Kidney (tissue), 13 donors: ENCODE measurements at regions not wholly inside any gene's neighbourhood (a gene's known extent, or its start where the extent isn't known, plus 50 kb on each side); places are given as distances from the start of the nearest gene placed in this dataset.
"Not testable (repeated sequence)": the region's sequence is repeated elsewhere in the genome, so short reads cannot be mapped to it uniquely, and the experiment has no call there.

Experiments used
- DNase-seq, 5 donors: peaks; one replicate each; pipeline ENCODE4 v3.0.0-alpha.2; 2013 to 2020
- FAIRE-seq: peaks from 2 replicates; lab custom pipeline; 2012; peaks lifted over from hg19 to GRCh38; lab: Jason Lieb, UNC
- H3K27ac ChIP-seq, 2 donors: one replicate each; pipeline ENCODE4 v1.7.0; 2013; ENCODE audit warnings: low read depth in 2 of 2, low read length in 2 of 2, inconsistent platforms in 1 of 2
- H3K27me3 ChIP-seq: one replicate; pipeline ENCODE4 v1.7.1; 2013; ENCODE audit warnings: low read length, inconsistent platforms; ENCODE audit not compliant: control insufficient read depth, insufficient read depth
- H3K36me3 ChIP-seq, 3 donors: one replicate each; pipeline versions ENCODE4 v1.7.0 to v1.7.1; 2013; ENCODE audit warnings: low read length in 3 of 3, control low read depth in 1 of 3, inconsistent platforms in 1 of 3; ENCODE audit not compliant: insufficient read depth in 3 of 3, control insufficient read depth in 2 of 3
- H3K4me1 ChIP-seq, 3 donors: one replicate each; pipeline versions ENCODE4 v1.7.0 to v1.7.1; 2013; ENCODE audit warnings: low read length in 3 of 3, inconsistent platforms in 1 of 3, low read depth in 1 of 3; ENCODE audit not compliant: control insufficient read depth in 2 of 3, insufficient read depth in 2 of 3
- H3K4me3 ChIP-seq, 3 donors: one replicate each; pipeline versions ENCODE4 v1.7.0 to v1.8.1; 2013; ENCODE audit warnings: low read length in 3 of 3, control low read depth in 1 of 3, inconsistent platforms in 1 of 3
- H3K9ac ChIP-seq, 3 donors: one replicate each; pipeline versions ENCODE4 v1.7.0 to v1.7.1; 2013; ENCODE audit warnings: low read length in 3 of 3, control low read depth in 1 of 3, inconsistent platforms in 1 of 3
- H3K9me3 ChIP-seq, 3 donors: one replicate each; pipeline versions ENCODE4 v1.7.0 to v1.7.1; 2013; ENCODE audit warnings: low read length in 3 of 3, control low read depth in 1 of 3, inconsistent platforms in 1 of 3; ENCODE audit not compliant: control insufficient read depth in 2 of 3, insufficient read depth in 1 of 3
- intact Hi-C: fragments of 100-400 bp; cut with DNase I; formaldehyde crosslinking; loops from one replicate; pipeline ENCODE4 v1.11.1; 2022
- TF ChIP-seq, protein P1 (sequence below): IDR thresholded peaks from 3 replicates; pipeline ENCODE4 v1.5.1; 2012; ENCODE audit warnings: mild to moderate bottlenecking, moderate library complexity, borderline replicate concordance; ENCODE audit not compliant: insufficient read depth; ENCODE audit errors: extremely low read depth
- donor health status: control.
- donor health status: control.
- donor health status: control.
- donor health status: control.
- donor health status: control.
- donor health status: DM: yes; HTN: yes; CAD: no.
- donor health status: Normal renal cell carcinoma (clear cell type).

DNA sequence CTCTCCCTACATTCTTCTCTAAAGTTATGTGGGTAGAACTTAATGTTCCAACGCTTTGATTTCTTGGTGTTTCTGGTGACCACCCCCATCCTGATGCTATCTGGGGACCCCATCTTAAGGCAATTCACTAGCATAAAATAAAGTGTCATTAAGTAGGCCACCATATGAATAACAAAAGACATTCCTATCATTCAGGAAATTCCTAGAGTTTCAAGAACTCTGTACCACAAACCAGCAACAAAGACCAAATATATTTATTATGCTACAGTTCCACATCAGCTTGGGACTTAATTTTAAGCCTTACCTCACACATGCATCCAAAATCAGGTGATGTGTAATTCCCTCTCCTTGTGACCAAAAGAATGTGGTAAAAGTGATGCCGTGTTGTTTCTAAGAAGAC, 254.6 kb upstream of the LRRC4C start:
- Histone ChIP-seq H3K9ac (no peak overlapping the region), H3K4me1 (no peaks in the 10 kb centered on the region), H3K27me3 (no peaks in the 10 kb centered on the region), H3K27ac (no peak overlapping the region), H3K36me3 (no peaks in the 10 kb centered on the region), H3K4me3 (no peak overlapping the region), H3K9me3 (no peaks in the 10 kb centered on the region)
- intact Hi-C loops = no loop called here
- FAIRE-seq (no peak), DNase-seq (peak in 1 of 5 donors; percentile 1)
- TF ChIP-seq, protein P1, sequence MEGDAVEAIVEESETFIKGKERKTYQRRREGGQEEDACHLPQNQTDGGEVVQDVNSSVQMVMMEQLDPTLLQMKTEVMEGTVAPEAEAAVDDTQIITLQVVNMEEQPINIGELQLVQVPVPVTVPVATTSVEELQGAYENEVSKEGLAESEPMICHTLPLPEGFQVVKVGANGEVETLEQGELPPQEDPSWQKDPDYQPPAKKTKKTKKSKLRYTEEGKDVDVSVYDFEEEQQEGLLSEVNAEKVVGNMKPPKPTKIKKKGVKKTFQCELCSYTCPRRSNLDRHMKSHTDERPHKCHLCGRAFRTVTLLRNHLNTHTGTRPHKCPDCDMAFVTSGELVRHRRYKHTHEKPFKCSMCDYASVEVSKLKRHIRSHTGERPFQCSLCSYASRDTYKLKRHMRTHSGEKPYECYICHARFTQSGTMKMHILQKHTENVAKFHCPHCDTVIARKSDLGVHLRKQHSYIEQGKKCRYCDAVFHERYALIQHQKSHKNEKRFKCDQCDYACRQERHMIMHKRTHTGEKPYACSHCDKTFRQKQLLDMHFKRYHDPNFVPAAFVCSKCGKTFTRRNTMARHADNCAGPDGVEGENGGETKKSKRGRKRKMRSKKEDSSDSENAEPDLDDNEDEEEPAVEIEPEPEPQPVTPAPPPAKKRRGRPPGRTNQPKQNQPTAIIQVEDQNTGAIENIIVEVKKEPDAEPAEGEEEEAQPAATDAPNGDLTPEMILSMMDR = no peak

DNA sequence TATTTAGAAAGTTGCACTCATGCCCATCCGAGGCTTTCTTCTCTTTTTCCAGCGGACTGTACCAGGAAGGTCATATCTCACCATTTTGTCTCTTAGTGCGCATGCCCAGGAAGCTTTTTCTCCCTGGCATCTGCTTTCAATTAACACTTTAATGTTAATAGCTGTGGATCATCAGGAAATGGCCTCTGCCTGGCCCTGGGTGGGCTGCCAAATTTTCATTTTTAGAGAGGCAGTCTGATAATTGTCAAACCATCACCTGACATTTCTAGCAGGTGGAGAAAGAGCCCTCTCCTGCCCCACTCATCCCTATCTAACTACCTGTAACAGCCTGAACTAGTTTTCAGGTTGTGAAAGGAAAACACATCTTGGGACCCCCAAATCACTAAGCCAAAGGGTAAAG, 257.4 kb upstream of the LRRC4C start:
- Histone ChIP-seq H3K4me1 (no peaks in the 10 kb centered on the region), H3K9me3 (no peaks in the 10 kb centered on the region), H3K27ac (no peak overlapping the region), H3K9ac (no peak overlapping the region), H3K4me3 (no peak overlapping the region), H3K36me3 (no peaks in the 10 kb centered on the region), H3K27me3 (no peaks in the 10 kb centered on the region)
- DNase-seq (no peak), FAIRE-seq (no peak)
- intact Hi-C loops = no loop called here
- TF ChIP-seq, protein P1 = no peak

DNA sequence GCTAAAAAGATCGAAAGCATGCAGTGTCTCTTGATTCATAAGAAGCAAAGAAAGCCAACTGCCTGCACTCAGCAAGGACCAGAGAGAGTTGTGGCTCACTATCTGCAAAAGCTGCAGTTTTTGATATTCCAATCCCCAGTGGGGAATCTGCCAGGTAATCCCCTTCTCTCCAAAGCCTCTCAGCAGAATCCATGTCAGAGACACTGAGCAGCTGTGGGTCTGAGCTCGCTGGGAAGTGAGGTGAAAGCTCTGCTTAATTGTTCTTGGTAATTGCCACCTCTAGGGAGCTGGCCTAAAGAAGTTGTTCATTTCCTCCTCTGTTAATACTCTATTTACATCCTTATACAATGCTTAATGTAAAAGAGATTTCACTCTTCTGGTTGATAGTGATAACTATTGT, 261.3 kb upstream of the LRRC4C start:
- DNase-seq = no peak
- no peaks in the 10 kb centered on the region for H3K4me1 ChIP-seq
- H3K9ac ChIP-seq = no peak overlapping the region
- TF ChIP-seq, protein P1 = no peak
- no peak for FAIRE-seq
- intact Hi-C loops = no loop called here
- H3K9me3 ChIP-seq = no peaks in the 10 kb centered on the region
- H3K4me3 ChIP-seq = no peak overlapping the region
- no peak overlapping the region for H3K27ac ChIP-seq
- H3K36me3 ChIP-seq = no peaks in the 10 kb centered on the region
- no peaks in the 10 kb centered on the region for H3K27me3 ChIP-seq

DNA sequence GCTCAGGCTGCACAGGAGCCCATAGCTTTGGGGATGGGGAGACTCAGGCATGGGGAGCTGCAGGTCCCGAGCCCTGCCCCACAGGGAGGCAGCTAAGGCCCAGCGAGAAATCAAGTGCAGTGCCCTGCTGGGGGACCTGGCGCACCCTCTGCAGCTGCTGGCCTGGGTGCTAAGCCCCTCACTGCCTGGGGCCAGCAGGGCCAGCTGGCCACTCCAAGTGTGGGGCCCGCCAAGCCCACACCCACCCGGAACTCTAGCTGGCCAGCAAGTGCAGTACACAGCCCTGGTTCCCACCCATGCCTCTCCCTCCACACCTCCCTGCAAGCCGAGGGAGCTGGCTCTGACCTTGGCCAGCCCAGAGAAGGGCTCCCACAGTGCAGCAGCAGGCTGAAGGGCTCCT, 268.7 kb upstream of the LRRC4C start:
- not testable (repeated sequence) for FAIRE-seq
- peak in 1 of 5 donors; percentile 61 for DNase-seq

More for the DNA sequence above, 268.7 kb upstream of the LRRC4C start:
- H3K9ac ChIP-seq, H3K4me1 ChIP-seq, H3K27ac ChIP-seq, H3K36me3 ChIP-seq, H3K9me3 ChIP-seq, intact Hi-C loops, H3K27me3 ChIP-seq, H3K4me3 ChIP-seq: not testable (repeated sequence)
